RWPE1 (cell line): ENCODE measurements at regions not wholly inside any gene's neighbourhood (a gene's known extent, or its start where the extent isn't known, plus 50 kb on each side); places are given as distances from the start of the nearest gene placed in this dataset.
"Not testable (repeated sequence)": the region's sequence is repeated elsewhere in the genome, so short reads cannot be mapped to it uniquely, and the experiment has no call there.

ENCODE experiments used
- CTCF ChIA-PET: fragments of 350-600 bp; sonication (Branson Sonifier 250); formaldehyde crosslinking; extraction: SDS; loops from one replicate; lab custom pipeline; 2021; lab: Yijun Ruan, JAX
- POLR2A ChIA-PET: fragments of 400-600 bp; formaldehyde crosslinking; extraction: SDS; loops from one replicate; lab custom pipeline; 2020; ENCODE audit warnings: antibody characterized with exemption; ENCODE audit not compliant: low non-redundant PET; lab: Yijun Ruan, JAX
- DNase-seq: peaks from one replicate; pipeline ENCODE4 v3.0.0; 2012; ENCODE audit warnings: low spot score
- H3K27ac ChIP-seq: fragments of 450-650 bp; 2 replicates; pipeline ENCODE4 v1.5.1; 2017
- CTCF ChIP-seq: fragments of 450-650 bp; conservative IDR thresholded peaks from 2 replicates; pipeline ENCODE4 v1.5.1; 2017; ENCODE audit warnings: low read depth, mild to moderate bottlenecking

- TF ChIP-seq CTCF = no peak
- ChIA-PET CTCF (no interaction called here), POLR2A (no interaction called here)
- no peak overlapping the region for H3K27ac ChIP-seq
- DNase-seq = peak; percentile 58
These were observed 112.5 kb upstream of the UNC5B start for GRCh38 chr10:71099731-71100361.

GRCh38 chr10:71103961-71104360 is 108.4 kb upstream of the UNC5B start:
- ChIA-PET POLR2A (no interaction called here), CTCF (interaction anchor here (0.6 to 0.7 kb wide), 2 partner anchors 105 to 1240 kb away, joined by 3 to 4 read pairs; no protein-coding TSS in a partner anchor)
- TF ChIP-seq CTCF = no peak
- no peak overlapping the region for H3K27ac ChIP-seq
- DNase-seq = no peak

- DNase-seq, CTCF ChIA-PET: not testable (repeated sequence)
These were observed 106.2 kb upstream of the UNC5B start for GRCh38 chr10:71106151-71106550.

GRCh38 chr10:71107117-71107516 is 105.3 kb upstream of the UNC5B start:
- POLR2A ChIA-PET, DNase-seq, H3K27ac ChIP-seq, CTCF ChIA-PET: not testable (repeated sequence)

More at GRCh38 chr10:71106151-71106550, 106.2 kb upstream of the UNC5B start:
- H3K27ac ChIP-seq, POLR2A ChIA-PET: not testable (repeated sequence)

- DNase-seq, H3K27ac ChIP-seq, CTCF ChIA-PET, POLR2A ChIA-PET: not testable (repeated sequence)
These were observed 104.3 kb upstream of the UNC5B start for GRCh38 chr10:71108042-71108441.

- no peak for DNase-seq
- ChIA-PET POLR2A (no interaction called here), CTCF (interaction anchor here (0.6 kb wide), 2 partner anchors 157 to 181 kb away, joined by 3 read pairs; no protein-coding TSS in a partner anchor)
- H3K27ac ChIP-seq = no peak overlapping the region
- TF ChIP-seq CTCF = no peak
These were observed 100.1 kb upstream of the UNC5B start for GRCh38 chr10:71112138-71112785.

- ChIA-PET POLR2A (no interaction called here), CTCF (no interaction called here)
- H3K27ac ChIP-seq = no peak overlapping the region
- no peak for TF ChIP-seq CTCF
- no peak for DNase-seq
These were observed 95.9 kb upstream of the UNC5B start for GRCh38 chr10:71116426-71116825.

- H3K27ac ChIP-seq, POLR2A ChIA-PET, DNase-seq: not testable (repeated sequence)
- CTCF ChIA-PET = interaction anchor here (0.7 kb wide), 1 partner anchor 26 kb away, joined by 3 read pairs; no protein-coding TSS in a partner anchor
These were observed 94.8 kb upstream of the UNC5B start for GRCh38 chr10:71117589-71117988.
